Mucosa of rectum (tissue), 2 donors: ENCODE measurements at regions not wholly inside any gene's neighbourhood (a gene's known extent, or its start where the extent isn't known, plus 50 kb on each side); places are given as distances from the start of the nearest gene placed in this dataset.

ENCODE experiments used
- H3K27ac ChIP-seq, 2 donors: one replicate each; pipeline ENCODE4 v1.7.0; 2013; ENCODE audit warnings: inconsistent platforms in 2 of 2, low read depth in 2 of 2, low read length in 2 of 2
- H3K27me3 ChIP-seq, 2 donors: one replicate each; pipeline ENCODE4 v1.7.0; 2013; ENCODE audit warnings: low read length in 2 of 2; ENCODE audit not compliant: control insufficient read depth in 2 of 2, insufficient read depth in 2 of 2
- H3K36me3 ChIP-seq, 2 donors: one replicate each; pipeline ENCODE4 v1.7.0; 2013; ENCODE audit warnings: low read length in 2 of 2; ENCODE audit not compliant: control insufficient read depth in 2 of 2, insufficient read depth in 2 of 2
- H3K4me1 ChIP-seq, 2 donors: one replicate each; pipeline ENCODE4 v1.7.0; 2013; ENCODE audit warnings: low read length in 2 of 2, mild to moderate bottlenecking in 1 of 2; ENCODE audit not compliant: control insufficient read depth in 2 of 2, insufficient read depth in 2 of 2
- H3K4me3 ChIP-seq, 2 donors: one replicate each; pipeline ENCODE4 v1.7.0; 2013; ENCODE audit warnings: low read length in 2 of 2
- H3K9ac ChIP-seq, 2 donors: one replicate each; pipeline ENCODE4 v1.7.0; 2013; ENCODE audit warnings: low read length in 2 of 2, low read depth in 1 of 2, mild to moderate bottlenecking in 1 of 2
- H3K9me3 ChIP-seq, 2 donors: one replicate each; pipeline ENCODE4 v1.7.0; 2013; ENCODE audit warnings: low read length in 2 of 2; ENCODE audit not compliant: control insufficient read depth in 2 of 2
- donor health status: healthy.
- donor health status: Normal muscosa, but diverticular disease.

DNA sequence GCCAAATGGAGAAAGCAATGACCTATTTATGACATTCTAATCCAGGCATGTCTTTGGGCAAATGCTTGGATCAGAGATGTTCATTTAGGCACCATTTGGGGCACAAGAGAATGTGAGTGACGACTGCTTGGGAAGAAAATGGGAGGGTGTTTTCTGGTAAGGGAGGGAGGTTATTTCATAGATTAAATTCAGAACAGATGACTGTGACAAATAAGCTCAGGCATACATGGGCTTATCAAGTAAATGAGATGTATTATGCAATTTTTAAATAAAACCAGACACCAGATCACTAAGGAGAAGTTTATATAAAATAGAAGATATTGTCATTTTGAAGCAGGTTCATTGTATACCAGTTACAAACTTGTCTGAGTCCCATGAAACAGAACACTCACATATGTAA is 71.4 kb upstream of the UGT8 start:
- no peak overlapping the region for H3K9ac ChIP-seq
- H3K4me1 ChIP-seq: no peaks in the 10 kb centered on the region
- H3K27ac ChIP-seq: no peak overlapping the region
- H3K9me3 ChIP-seq: no peaks in the 10 kb centered on the region
- H3K36me3 ChIP-seq: no peaks in the 10 kb centered on the region
- no peaks in the 10 kb centered on the region for H3K27me3 ChIP-seq
- no peak overlapping the region for H3K4me3 ChIP-seq

GRCh38 chr4:114527637-114528036 is 71.0 kb upstream of the UGT8 start:
- Histone ChIP-seq H3K4me1 (no peaks in the 10 kb centered on the region), H3K27ac (no peak overlapping the region), H3K9me3 (no peaks in the 10 kb centered on the region), H3K36me3 (no peaks in the 10 kb centered on the region), H3K9ac (no peak overlapping the region), H3K4me3 (no peak overlapping the region), H3K27me3 (no peaks in the 10 kb centered on the region)

GRCh38 chr4:114535725-114536124 is 62.9 kb upstream of the UGT8 start:
- Histone ChIP-seq H3K27me3 (no peaks in the 10 kb centered on the region), H3K4me1 (no peaks in the 10 kb centered on the region), H3K9me3 (no peaks in the 10 kb centered on the region), H3K9ac (no peak overlapping the region), H3K27ac (no peak overlapping the region), H3K36me3 (no peaks in the 10 kb centered on the region), H3K4me3 (no peak overlapping the region)

GRCh38 chr4:114537352-114537751 is 61.3 kb upstream of the UGT8 start:
- Histone ChIP-seq H3K9ac (no peak overlapping the region), H3K27me3 (no peaks in the 10 kb centered on the region), H3K27ac (no peak overlapping the region), H3K9me3 (no peaks in the 10 kb centered on the region), H3K4me3 (no peak overlapping the region), H3K4me1 (no peaks in the 10 kb centered on the region), H3K36me3 (no peaks in the 10 kb centered on the region)

GRCh38 chr4:114538012-114538617 is 60.5 kb upstream of the UGT8 start:
- H3K4me1 ChIP-seq: no peaks in the 10 kb centered on the region
- no peak overlapping the region for H3K4me3 ChIP-seq
- no peaks in the 10 kb centered on the region for H3K27me3 ChIP-seq
- H3K9me3 ChIP-seq: no peaks in the 10 kb centered on the region
- no peak overlapping the region for H3K27ac ChIP-seq
- no peaks in the 10 kb centered on the region for H3K36me3 ChIP-seq
- H3K9ac ChIP-seq: no peak overlapping the region

DNA sequence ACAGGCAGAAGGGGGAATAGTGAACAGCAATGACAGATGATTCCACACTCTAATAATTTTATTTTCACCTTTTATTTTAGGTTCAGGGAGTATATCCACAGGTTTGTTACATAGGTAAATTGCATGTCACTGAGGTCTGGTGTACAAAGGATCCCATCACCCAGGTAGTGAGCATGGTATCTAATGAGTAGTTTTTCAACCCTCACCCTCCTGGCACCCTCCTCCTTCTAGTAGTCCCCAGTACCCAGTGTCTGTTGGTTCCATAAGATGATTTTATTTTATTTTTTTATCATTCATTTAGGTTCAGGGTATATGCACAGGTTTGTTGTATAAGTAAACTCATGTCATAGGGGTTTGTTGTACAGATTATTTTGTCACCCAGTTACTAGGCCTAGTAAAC is 58.6 kb upstream of the UGT8 start:
- Histone ChIP-seq H3K4me3 (no peak overlapping the region), H3K27me3 (no peaks in the 10 kb centered on the region), H3K36me3 (no peaks in the 10 kb centered on the region), H3K27ac (no peak overlapping the region), H3K9me3 (no peaks in the 10 kb centered on the region), H3K9ac (no peak overlapping the region), H3K4me1 (no peaks in the 10 kb centered on the region)

GRCh38 chr4:114547340-114548134 is 51.1 kb upstream of the UGT8 start:
- Histone ChIP-seq H3K36me3 (no peaks in the 10 kb centered on the region), H3K27ac (no peak overlapping the region), H3K9ac (no peak overlapping the region), H3K9me3 (no peaks in the 10 kb centered on the region), H3K4me3 (no peak overlapping the region), H3K4me1 (peaks cover 0 to 3% of the 10 kb centered on the region in 2 donors), H3K27me3 (no peaks in the 10 kb centered on the region)
